Right atrium auricular region (tissue), 2 donors: ENCODE measurements at regions not wholly inside any gene's neighbourhood (a gene's known extent, or its start where the extent isn't known, plus 50 kb on each side); places are given as distances from the start of the nearest gene placed in this dataset.

Experiments used
- DNase-seq: peaks from one replicate; pipeline ENCODE4 v3.0.0-alpha.2; 2019; ENCODE audit warnings: low spot score
- H3K27ac ChIP-seq, 2 donors: fragments of 200-600 bp; sonication (generic); 1 replicate in 1 of 2; 2 replicates in 1 of 2; pipeline ENCODE4 v1.5.1; 2016 to 2019
- H3K27me3 ChIP-seq, 2 donors: fragments of 200-600 bp; sonication (generic); one replicate each; pipeline versions ENCODE4 v1.5.1 to v1.6.0; 2017 to 2019
- H3K36me3 ChIP-seq: fragments of 200-600 bp; sonication (generic); one replicate; pipeline ENCODE4 v1.5.1; 2016
- H3K4me1 ChIP-seq, 2 donors: fragments of 200-600 bp; sonication (generic); one replicate each; pipeline versions ENCODE4 v1.5.1 to v1.6.0; 2017 to 2019
- H3K4me3 ChIP-seq, 2 donors: fragments of 200-600 bp; sonication (generic); 1 replicate in 1 of 2; 2 replicates in 1 of 2; pipeline ENCODE4 v1.5.1; 2017 to 2019; ENCODE audit warnings: mild to moderate bottlenecking in 1 of 2, moderate library complexity in 1 of 2
- H3K9me3 ChIP-seq, 2 donors: fragments of 200-600 bp; sonication (generic); one replicate each; pipeline ENCODE4 v1.5.1; 2019
- TF ChIP-seq, protein P1 (sequence below), 2 donors: fragments of 200-600 bp; sonication (generic); IDR thresholded peaks; one replicate each; pipeline ENCODE4 v1.5.1; 2019; ENCODE audit warnings: antibody characterized with exemption in 2 of 2

DNA sequence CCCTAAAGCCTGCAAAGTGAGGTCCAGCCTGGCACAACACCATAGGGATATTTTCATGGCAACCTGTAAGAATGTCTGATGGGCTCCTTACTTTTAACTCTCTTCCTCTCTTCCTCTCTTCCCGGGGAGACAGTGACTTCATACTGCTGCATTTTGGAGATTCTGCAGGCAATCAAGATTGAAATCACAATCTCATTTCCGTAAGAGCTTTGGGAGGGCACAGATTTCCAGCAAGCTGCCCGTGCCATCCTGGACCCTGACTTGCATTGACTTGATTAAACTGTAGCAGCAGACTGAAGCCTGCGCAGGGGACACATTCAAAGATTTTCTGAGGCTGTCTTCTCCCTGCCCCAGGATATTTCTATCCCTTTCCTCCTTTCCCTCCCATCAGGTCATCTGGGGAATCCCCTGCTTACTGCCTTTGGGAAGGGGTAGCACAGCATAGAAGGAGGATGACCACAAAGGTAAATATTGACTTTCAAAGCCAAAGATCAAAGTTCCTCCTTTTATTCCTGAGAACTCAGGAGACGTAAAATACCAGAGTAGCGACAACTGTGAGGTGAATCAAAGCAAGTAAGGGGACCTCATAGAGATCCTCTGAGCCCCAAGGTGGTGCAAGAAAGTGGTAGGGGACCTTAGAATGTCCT is 504.0 kb upstream of the ARID1B start:
- DNase-seq = no peak
- Histone ChIP-seq H3K27me3 (no peaks in the 10 kb centered on the region), H3K4me1 (no peaks in the 10 kb centered on the region), H3K36me3 (no peaks in the 10 kb centered on the region), H3K9me3 (no peaks in the 10 kb centered on the region), H3K4me3 (no peak overlapping the region), H3K27ac (no peak overlapping the region)
- TF ChIP-seq, protein P1, sequence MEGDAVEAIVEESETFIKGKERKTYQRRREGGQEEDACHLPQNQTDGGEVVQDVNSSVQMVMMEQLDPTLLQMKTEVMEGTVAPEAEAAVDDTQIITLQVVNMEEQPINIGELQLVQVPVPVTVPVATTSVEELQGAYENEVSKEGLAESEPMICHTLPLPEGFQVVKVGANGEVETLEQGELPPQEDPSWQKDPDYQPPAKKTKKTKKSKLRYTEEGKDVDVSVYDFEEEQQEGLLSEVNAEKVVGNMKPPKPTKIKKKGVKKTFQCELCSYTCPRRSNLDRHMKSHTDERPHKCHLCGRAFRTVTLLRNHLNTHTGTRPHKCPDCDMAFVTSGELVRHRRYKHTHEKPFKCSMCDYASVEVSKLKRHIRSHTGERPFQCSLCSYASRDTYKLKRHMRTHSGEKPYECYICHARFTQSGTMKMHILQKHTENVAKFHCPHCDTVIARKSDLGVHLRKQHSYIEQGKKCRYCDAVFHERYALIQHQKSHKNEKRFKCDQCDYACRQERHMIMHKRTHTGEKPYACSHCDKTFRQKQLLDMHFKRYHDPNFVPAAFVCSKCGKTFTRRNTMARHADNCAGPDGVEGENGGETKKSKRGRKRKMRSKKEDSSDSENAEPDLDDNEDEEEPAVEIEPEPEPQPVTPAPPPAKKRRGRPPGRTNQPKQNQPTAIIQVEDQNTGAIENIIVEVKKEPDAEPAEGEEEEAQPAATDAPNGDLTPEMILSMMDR (IDR thresholded peaks at IDR 0.05) = no peak

GRCh38 chr6:156269751-156270369 is 507.3 kb upstream of the ARID1B start:
- no peak overlapping the region for H3K4me3 ChIP-seq
- H3K9me3 ChIP-seq = no peaks in the 10 kb centered on the region
- TF ChIP-seq, protein P1 (IDR thresholded peaks at IDR 0.05) = no peak
- no peak overlapping the region for H3K27ac ChIP-seq
- no peaks in the 10 kb centered on the region for H3K27me3 ChIP-seq
- DNase-seq = no peak
- no peaks in the 10 kb centered on the region for H3K4me1 ChIP-seq
- H3K36me3 ChIP-seq = no peaks in the 10 kb centered on the region

- H3K4me1 ChIP-seq = no peaks in the 10 kb centered on the region
- H3K27me3 ChIP-seq = no peaks in the 10 kb centered on the region
- H3K36me3 ChIP-seq = no peaks in the 10 kb centered on the region
- no peak overlapping the region for H3K4me3 ChIP-seq
- no peaks in the 10 kb centered on the region for H3K9me3 ChIP-seq
- TF ChIP-seq, protein P1 (IDR thresholded peaks at IDR 0.05) = no peak
- no peak overlapping the region for H3K27ac ChIP-seq
- no peak for DNase-seq
These were observed 508.3 kb upstream of the ARID1B start for GRCh38 chr6:156268849-156269248.

DNA sequence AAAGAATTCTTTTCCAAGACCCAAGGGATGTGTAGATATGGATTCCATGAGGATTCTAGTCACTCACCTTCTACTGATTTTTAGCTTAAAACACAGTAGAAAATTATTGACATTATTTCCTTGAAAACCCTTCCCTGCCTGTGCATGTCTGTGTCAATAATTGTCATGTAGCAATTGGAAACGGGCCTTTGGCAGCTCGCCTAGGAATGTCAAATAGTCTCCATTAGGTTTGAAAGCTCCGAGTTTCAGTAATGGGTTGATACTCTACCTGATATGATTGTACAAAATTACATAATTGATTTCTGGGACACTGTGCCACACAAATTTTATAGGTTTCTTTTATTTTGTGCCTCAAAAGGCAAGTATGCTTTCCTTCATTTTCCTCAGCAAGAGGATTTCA is 515.2 kb upstream of the ARID1B start:
- Histone ChIP-seq H3K4me1 (no peaks in the 10 kb centered on the region), H3K9me3 (no peaks in the 10 kb centered on the region), H3K36me3 (no peaks in the 10 kb centered on the region), H3K27me3 (no peaks in the 10 kb centered on the region), H3K27ac (no peak overlapping the region), H3K4me3 (no peak overlapping the region)
- TF ChIP-seq, protein P1 (IDR thresholded peaks at IDR 0.05) = no peak
- no peak for DNase-seq

DNA sequence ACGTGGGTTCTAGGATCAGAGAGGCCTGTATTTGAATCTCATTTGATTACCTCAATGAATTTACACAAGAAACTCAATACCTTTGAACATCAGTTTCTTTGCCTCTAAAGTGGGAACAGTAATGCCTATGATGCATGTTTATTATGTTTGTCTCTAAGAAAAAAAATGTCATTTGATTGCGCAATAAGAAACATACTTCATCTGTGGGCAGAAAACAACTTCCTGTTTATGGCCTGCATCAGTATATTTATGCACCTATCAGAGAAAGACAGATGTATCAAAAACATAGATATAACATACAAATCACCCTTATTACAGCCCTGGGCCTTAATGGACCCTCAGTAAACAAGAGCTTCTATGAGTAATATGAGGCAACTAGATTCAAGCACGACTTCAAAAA is 516.4 kb upstream of the ARID1B start:
- TF ChIP-seq, protein P1 (IDR thresholded peaks at IDR 0.05) = no peak
- H3K27me3 ChIP-seq = no peaks in the 10 kb centered on the region
- no peaks in the 10 kb centered on the region for H3K9me3 ChIP-seq
- no peak for DNase-seq
- no peak overlapping the region for H3K27ac ChIP-seq
- H3K36me3 ChIP-seq = no peaks in the 10 kb centered on the region
- H3K4me3 ChIP-seq = no peak overlapping the region
- H3K4me1 ChIP-seq = no peaks in the 10 kb centered on the region

DNA sequence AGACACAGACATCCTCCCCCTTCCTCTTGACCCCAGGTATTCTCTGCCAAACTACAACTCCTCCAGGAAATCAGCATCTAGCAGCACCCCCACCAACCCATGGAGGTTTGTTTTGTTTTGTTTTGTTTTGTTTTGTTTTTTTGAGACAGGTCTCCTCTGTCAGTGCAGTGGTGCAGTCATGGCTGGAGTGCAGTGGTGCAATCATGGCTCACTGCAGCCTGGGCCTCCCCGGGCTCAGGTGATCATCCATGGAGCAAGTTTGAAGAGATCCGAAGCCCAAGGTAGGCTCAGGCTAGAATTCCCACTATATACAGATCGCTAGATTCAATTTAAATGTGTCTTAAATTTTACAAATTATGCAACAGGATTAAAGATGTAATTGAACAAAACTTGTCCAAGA is 518.2 kb upstream of the ARID1B start:
- TF ChIP-seq, protein P1 (IDR thresholded peaks at IDR 0.05) = no peak

More for the DNA sequence above, 518.2 kb upstream of the ARID1B start:
- Histone ChIP-seq H3K4me3 (no peak overlapping the region), H3K27me3 (no peaks in the 10 kb centered on the region), H3K9me3 (no peaks in the 10 kb centered on the region), H3K36me3 (no peaks in the 10 kb centered on the region), H3K27ac (no peak overlapping the region), H3K4me1 (no peaks in the 10 kb centered on the region)
- no peak for DNase-seq
